OCI-LY3 (cell line): ENCODE measurements at regions not wholly inside any gene's neighbourhood (a gene's known extent, or its start where the extent isn't known, plus 50 kb on each side); places are given as distances from the start of the nearest gene placed in this dataset.
"Not testable (repeated sequence)": the region's sequence is repeated elsewhere in the genome, so short reads cannot be mapped to it uniquely, and the experiment has no call there.

Experiments
- H2AFZ ChIP-seq: fragments of 200-600, 300-600 bp; shearing (Covaris generic); 2 replicates; pipeline ENCODE4 v1.6.0; 2014; ENCODE audit warnings: antibody characterized with exemption, low read depth, low read length
- H3K27ac ChIP-seq: fragments of 200-600, 300-600 bp; sonication (generic); 2 replicates; pipeline ENCODE4 v1.5.1; 2014; ENCODE audit warnings: mild to moderate bottlenecking, low read length, moderate library complexity, mixed read lengths
- H3K27me3 ChIP-seq: fragments of 200-600, 300-600 bp; sonication (generic); 2 replicates; pipeline ENCODE4 v1.6.1; 2014; ENCODE audit warnings: low read depth, low read length, mixed read lengths
- H3K36me3 ChIP-seq: fragments of 200-600, 300-600 bp; sonication (generic); replicated peaks from 2 replicates; pipeline ENCODE3; 2014; ENCODE audit warnings: low read depth, low read length, mixed read lengths
- H3K4me1 ChIP-seq: fragments of 300-600, 200-600 bp; sonication (generic); 2 replicates; pipeline ENCODE4 v1.6.1; 2014; ENCODE audit warnings: low read length, mixed read lengths
- H3K4me2 ChIP-seq: fragments of 200-600, 300-600 bp; sonication (generic); 2 replicates; pipeline ENCODE4 v1.6.1; 2014; ENCODE audit warnings: low read length, mixed read lengths
- H3K4me3 ChIP-seq: fragments of 300-600, 200-600 bp; sonication (generic); 2 replicates; pipeline ENCODE4 v1.5.1; 2014; ENCODE audit warnings: antibody characterized with exemption, mild to moderate bottlenecking, low read length, moderate library complexity
- H3K79me2 ChIP-seq: fragments of 300-600, 200-600 bp; shearing (Covaris generic); 2 replicates; pipeline ENCODE4 v1.6.1; 2014; ENCODE audit warnings: mild to moderate bottlenecking, low read length, mixed read lengths
- H3K9ac ChIP-seq: fragments of 300-600, 200-600 bp; shearing (Covaris generic); 2 replicates; pipeline ENCODE4 v1.6.0; 2014; ENCODE audit warnings: mild to moderate bottlenecking, low read length, moderate library complexity
- H3K9me3 ChIP-seq: fragments of 200-600, 300-600 bp; shearing (Covaris generic); 2 replicates; pipeline ENCODE4 v1.6.1; 2014; ENCODE audit warnings: low read length, mixed read lengths; ENCODE audit not compliant: insufficient read depth
- H4K20me1 ChIP-seq: fragments of 200-600, 300-600 bp; sonication (generic); 2 replicates; pipeline ENCODE4 v1.6.1; 2016; ENCODE audit warnings: low read length, mixed read lengths; ENCODE audit not compliant: insufficient read depth
- CTCF ChIP-seq: fragments of 200-600, 300-600 bp; sonication (generic); IDR thresholded peaks from 2 replicates; pipeline ENCODE4 v1.5.1; 2014; ENCODE audit warnings: antibody characterized with exemption, low read length, low read depth
- EZH2phosphoT487 ChIP-seq: fragments of 200-600 bp; shearing (Covaris generic); IDR thresholded peaks from 2 replicates; pipeline ENCODE4 v1.6.1; 2018; ENCODE audit warnings: antibody characterized with exemption, mixed run types, low read depth

GRCh38 chr3:166837535-166837934, 542.6 kb downstream of the ZBBX start:
- Histone ChIP-seq H3K9ac (no peak overlapping the region), H3K4me2 (no peak overlapping the region), H3K79me2 (no peaks in the 10 kb centered on the region), H3K27me3 (no peaks in the 10 kb centered on the region), H3K36me3 (no peaks in the 10 kb centered on the region), H3K4me3 (no peak overlapping the region), H2AFZ (0 out of 2 replicates have a peak overlapping the region, but pooled peaks have one; percentile 18), H3K27ac (no peak overlapping the region), H3K4me1 (no peaks in the 10 kb centered on the region), H3K9me3 (no peaks in the 10 kb centered on the region), H4K20me1 (no peaks in the 10 kb centered on the region)
- no peak for TF ChIP-seq EZH2phosphoT487
- peak; percentile 70 for TF ChIP-seq CTCF

GRCh38 chr3:166836836-166837235, 543.3 kb downstream of the ZBBX start:
- no peaks in the 10 kb centered on the region for H3K27me3 ChIP-seq
- H4K20me1 ChIP-seq = no peaks in the 10 kb centered on the region
- no peaks in the 10 kb centered on the region for H3K79me2 ChIP-seq
- H3K9ac ChIP-seq = no peak overlapping the region
- no peaks in the 10 kb centered on the region for H3K9me3 ChIP-seq
- no peak overlapping the region for H3K4me3 ChIP-seq
- no peak overlapping the region for H3K27ac ChIP-seq
- H3K36me3 ChIP-seq = no peaks in the 10 kb centered on the region
- H2AFZ ChIP-seq = no peak overlapping the region
- TF ChIP-seq EZH2phosphoT487 (no peak), CTCF (no peak)
- H3K4me2 ChIP-seq = no peak overlapping the region
- no peaks in the 10 kb centered on the region for H3K4me1 ChIP-seq

- H3K4me2 ChIP-seq = no peak overlapping the region
- H2AFZ ChIP-seq = no peak overlapping the region
- H3K9me3 ChIP-seq = no peaks in the 10 kb centered on the region
- H3K9ac ChIP-seq = no peak overlapping the region
- TF ChIP-seq CTCF = no peak
- no peak for TF ChIP-seq EZH2phosphoT487
- no peaks in the 10 kb centered on the region for H3K79me2 ChIP-seq
- H3K4me1 ChIP-seq = no peaks in the 10 kb centered on the region
- no peaks in the 10 kb centered on the region for H3K27me3 ChIP-seq
- no peaks in the 10 kb centered on the region for H4K20me1 ChIP-seq
- H3K4me3 ChIP-seq = no peak overlapping the region
- no peak overlapping the region for H3K27ac ChIP-seq
- no peaks in the 10 kb centered on the region for H3K36me3 ChIP-seq
Measured at GRCh38 chr3:166829896-166830295, 550.2 kb downstream of the ZBBX start.

- TF ChIP-seq CTCF (no peak), EZH2phosphoT487 (no peak)
- no peak overlapping the region for H3K9ac ChIP-seq
- H2AFZ ChIP-seq = no peak overlapping the region
Measured at GRCh38 chr3:166818464-166818863, 561.6 kb downstream of the ZBBX start.

GRCh38 chr3:166817269-166817668, 562.8 kb downstream of the ZBBX start:
- not testable (repeated sequence) for H3K9me3 ChIP-seq, H2AFZ ChIP-seq, H3K4me3 ChIP-seq, H3K9ac ChIP-seq, H3K27me3 ChIP-seq, H3K4me1 ChIP-seq, H3K27ac ChIP-seq, H4K20me1 ChIP-seq, H3K79me2 ChIP-seq, H3K36me3 ChIP-seq, H3K4me2 ChIP-seq

More at GRCh38 chr3:166818464-166818863, 561.6 kb downstream of the ZBBX start:
- no peaks in the 10 kb centered on the region for H3K36me3 ChIP-seq
- no peaks in the 10 kb centered on the region for H4K20me1 ChIP-seq
- H3K27ac ChIP-seq = no peak overlapping the region
- no peak overlapping the region for H3K4me3 ChIP-seq
- no peaks in the 10 kb centered on the region for H3K9me3 ChIP-seq
- no peaks in the 10 kb centered on the region for H3K79me2 ChIP-seq
- no peak overlapping the region for H3K4me2 ChIP-seq
- no peaks in the 10 kb centered on the region for H3K27me3 ChIP-seq
- no peaks in the 10 kb centered on the region for H3K4me1 ChIP-seq
